GM10248 (cell line): ENCODE measurements at regions not wholly inside any gene's neighbourhood (a gene's known extent, or its start where the extent isn't known, plus 50 kb on each side); places are given as distances from the start of the nearest gene placed in this dataset.

Experiments used
- CTCF ChIA-PET: fragments of 300-600 bp; sonication (Branson Sonifier 250); formaldehyde crosslinking; extraction: SDS; loops from one replicate; lab custom pipeline; 2021; ENCODE audit warnings: antibody characterized with exemption; lab: Yijun Ruan, JAX
- POLR2A ChIA-PET: fragments of 350-650 bp; sonication (Branson Sonifier 250); formaldehyde crosslinking; extraction: SDS; loops from one replicate; lab custom pipeline; 2020; ENCODE audit warnings: antibody characterized with exemption; lab: Yijun Ruan, JAX
- DNase-seq: peaks from one replicate; pipeline ENCODE4 v3.0.0; 2012; ENCODE audit errors: extremely low spot score
- TF ChIP-seq, protein P1 (sequence below): IDR thresholded peaks from 2 replicates; pipeline ENCODE4 v1.5.1; 2012; ENCODE audit warnings: mild to moderate bottlenecking, low read depth; ENCODE audit errors: extremely low read depth, missing control alignments, control extremely low read depth

DNA sequence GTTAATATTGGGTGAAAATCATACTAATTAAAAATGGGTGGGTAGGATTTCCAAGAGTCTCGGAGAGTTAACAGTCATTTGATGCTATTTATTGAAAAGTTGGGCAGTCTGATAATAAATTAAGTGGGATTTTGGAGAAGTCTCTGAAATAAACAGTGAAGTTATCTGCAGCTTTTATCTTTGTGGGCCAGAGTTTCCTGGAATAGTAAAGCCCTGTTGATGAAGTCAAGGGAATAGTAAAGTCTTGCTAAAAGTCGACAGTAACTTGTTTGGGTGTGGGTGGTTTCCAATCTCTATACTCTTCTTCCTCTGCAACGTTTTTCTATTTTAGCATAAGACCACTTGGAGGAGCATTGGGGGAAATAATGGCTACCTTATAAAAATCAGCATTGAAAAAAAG lies 493.6 kb downstream of the EPM2A start:
- ChIA-PET CTCF (interaction anchor here (1.3 to 1.5 kb wide), 2 partner anchors 13 to 29 kb away, joined by 3 read pairs; no protein-coding TSS in a partner anchor), POLR2A (no interaction called here)
- TF ChIP-seq, protein P1, sequence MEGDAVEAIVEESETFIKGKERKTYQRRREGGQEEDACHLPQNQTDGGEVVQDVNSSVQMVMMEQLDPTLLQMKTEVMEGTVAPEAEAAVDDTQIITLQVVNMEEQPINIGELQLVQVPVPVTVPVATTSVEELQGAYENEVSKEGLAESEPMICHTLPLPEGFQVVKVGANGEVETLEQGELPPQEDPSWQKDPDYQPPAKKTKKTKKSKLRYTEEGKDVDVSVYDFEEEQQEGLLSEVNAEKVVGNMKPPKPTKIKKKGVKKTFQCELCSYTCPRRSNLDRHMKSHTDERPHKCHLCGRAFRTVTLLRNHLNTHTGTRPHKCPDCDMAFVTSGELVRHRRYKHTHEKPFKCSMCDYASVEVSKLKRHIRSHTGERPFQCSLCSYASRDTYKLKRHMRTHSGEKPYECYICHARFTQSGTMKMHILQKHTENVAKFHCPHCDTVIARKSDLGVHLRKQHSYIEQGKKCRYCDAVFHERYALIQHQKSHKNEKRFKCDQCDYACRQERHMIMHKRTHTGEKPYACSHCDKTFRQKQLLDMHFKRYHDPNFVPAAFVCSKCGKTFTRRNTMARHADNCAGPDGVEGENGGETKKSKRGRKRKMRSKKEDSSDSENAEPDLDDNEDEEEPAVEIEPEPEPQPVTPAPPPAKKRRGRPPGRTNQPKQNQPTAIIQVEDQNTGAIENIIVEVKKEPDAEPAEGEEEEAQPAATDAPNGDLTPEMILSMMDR: no peak
- no peak for DNase-seq

DNA sequence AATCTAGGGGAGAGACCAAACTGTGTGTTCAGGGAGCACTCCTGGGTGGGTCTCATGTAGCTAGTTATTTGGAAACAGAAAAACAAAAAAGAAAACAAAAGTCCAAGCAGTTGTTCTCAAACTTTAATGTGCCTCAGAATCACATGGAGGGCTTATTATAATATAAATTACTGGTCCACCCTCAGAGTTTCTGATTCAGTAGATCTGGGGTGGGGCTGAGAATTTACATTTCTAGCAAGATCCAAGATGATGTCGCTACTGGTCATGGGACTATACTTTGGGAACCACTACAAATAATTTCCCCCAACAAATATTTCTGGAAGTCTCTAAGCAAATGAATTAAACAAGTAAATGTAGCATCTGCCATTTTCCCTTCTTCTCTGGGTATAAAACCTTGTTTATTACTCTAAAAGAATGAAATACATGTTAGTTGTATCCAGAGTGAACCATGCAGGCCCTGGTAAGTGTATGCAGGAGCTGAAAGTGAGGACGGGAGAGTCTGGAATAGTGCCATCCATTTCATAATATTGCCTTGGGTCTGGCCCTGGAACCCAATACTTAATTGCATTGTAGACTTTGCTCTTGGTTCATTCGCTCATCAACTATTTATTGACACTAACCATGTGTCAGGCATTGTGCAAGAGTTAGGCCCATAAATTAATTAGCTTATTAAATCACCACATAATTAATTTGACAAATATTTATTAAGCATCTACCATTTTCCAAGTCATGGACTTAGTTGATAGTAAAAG lies 490.8 kb downstream of the EPM2A start:
- ChIA-PET CTCF (interaction anchor here (1.2 kb wide), 1 partner anchor 13 kb away, joined by 3 read pairs; no protein-coding TSS in a partner anchor), POLR2A (no interaction called here)
- TF ChIP-seq, protein P1: no peak
- no peak for DNase-seq

DNA sequence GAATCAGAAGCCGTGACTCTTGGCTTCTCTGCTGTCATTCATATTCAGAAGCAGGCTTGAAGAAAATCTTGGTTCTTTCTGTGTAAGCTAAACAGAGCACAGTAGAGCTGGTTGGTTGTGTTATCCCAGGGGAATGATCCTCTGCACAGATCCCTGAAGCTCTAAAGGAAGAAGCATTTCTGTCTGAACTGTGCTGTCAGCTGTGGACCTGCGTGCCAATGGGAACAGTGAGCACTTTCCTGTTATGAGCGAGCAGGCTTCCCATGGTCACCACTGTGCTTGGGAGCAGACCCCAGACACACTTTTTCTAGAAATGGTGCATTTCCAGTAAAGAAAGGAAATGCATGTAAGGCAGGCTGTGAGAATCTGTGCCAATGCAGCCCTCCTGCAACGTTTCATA lies 490.2 kb downstream of the EPM2A start:
- CTCF ChIA-PET: interaction anchor here (1.2 kb wide), 1 partner anchor 12 kb away, joined by 3 read pairs; no protein-coding TSS in a partner anchor
- no peak for DNase-seq
- POLR2A ChIA-PET: no interaction called here
- TF ChIP-seq, protein P1: no peak

DNA sequence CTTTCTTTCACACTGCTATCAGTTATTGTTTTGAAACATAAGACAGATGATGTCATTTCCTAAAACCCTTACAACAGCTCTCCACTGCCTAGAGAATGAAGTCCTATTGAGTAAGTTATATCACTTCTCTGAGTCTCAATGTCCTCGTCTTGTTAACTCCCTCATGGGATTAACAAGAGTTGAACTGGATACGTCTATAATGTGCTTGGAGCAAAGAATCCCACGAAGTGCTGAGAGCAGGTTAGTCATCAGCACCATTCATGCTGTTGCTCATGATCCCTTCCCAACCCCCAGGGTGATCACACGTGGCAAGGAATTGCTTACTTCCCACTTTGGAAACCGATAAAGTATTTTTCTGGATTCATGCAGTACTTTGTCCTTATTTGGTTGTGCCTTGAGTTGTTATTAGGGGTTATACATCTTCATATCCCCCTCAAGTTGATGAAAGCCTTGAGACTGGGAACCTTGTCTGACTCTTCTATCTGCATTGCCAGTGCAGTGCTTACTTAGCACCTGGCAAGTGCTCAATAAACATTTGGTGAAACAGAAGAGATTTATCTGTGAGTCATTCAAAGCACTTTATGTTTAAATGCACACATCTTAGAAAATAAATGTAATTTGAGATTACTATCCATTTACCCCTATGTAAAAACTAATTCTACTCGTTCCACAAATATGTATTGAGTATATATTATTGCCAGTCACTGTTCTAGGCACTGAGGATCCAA lies 487.5 kb downstream of the EPM2A start:
- TF ChIP-seq, protein P1: no peak
- CTCF ChIA-PET: no interaction called here
- POLR2A ChIA-PET: no interaction called here
- DNase-seq: no peak

DNA sequence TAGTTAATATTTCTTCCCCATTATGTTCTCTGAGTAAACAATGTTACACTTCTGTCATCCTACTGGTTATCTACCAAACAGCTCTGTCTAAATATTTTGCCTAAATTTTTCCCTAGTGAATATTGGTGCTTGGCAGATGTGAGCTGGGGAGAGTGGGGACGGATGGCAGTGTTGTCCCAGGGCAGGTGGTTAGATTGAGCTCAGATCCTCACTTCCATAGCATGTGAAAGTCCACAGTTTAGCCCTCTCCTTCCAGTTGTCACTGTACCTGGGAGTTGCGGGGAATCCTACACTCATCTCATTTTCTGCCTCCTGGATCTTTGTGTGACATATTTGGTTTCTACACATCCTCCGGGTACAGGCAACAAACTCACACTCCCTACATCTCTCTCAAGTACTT lies 484.9 kb downstream of the EPM2A start:
- POLR2A ChIA-PET: no interaction called here
- TF ChIP-seq, protein P1: no peak
- DNase-seq: no peak
- CTCF ChIA-PET: no interaction called here

DNA sequence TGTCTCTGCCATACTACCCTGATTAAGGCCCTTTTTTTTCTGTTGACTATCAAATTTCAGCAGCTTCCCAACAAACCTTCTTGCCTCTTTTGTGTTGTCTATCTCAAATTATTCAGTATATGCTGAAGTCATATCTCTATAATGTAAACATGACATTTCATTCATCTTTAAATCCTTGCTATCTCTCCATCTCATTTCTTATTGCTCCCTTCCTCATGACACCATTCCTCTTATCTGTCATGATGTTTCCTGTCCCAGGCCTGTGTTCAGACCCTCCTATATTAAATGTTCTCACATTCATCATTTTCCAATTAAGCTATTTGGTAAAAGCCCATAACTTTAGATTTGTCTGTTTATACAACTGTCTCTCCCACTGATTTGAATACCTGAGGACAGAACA lies 482.6 kb downstream of the EPM2A start:
- CTCF ChIA-PET: interaction anchor here (1.3 kb wide), 1 partner anchor 11 kb away, joined by 4 read pairs; no protein-coding TSS in a partner anchor
- TF ChIP-seq, protein P1: no peak
- DNase-seq: no peak
- POLR2A ChIA-PET: no interaction called here
